ENCODE measurements at regions not wholly inside any gene's neighbourhood (a gene's known extent, or its start where the extent isn't known, plus 50 kb on each side); places are given as distances from the start of the nearest gene placed in this dataset.

- Histone ChIP-seq H3K4me1 (no peaks in the 10 kb centered on the region), H3K36me3 (no peaks in the 10 kb centered on the region), H3K27me3 (no peaks in the 10 kb centered on the region), H3K9me3 (no peaks in the 10 kb centered on the region), H3K4me3 (ENCODE audit: low read depth, low read length) (no peak overlapping the region)
- DNase-seq: no peak
- TF ChIP-seq CTCF (IDR thresholded peaks at IDR 0.05; ENCODE audit: low read depth, low read length): no peak
These were observed 332.1 kb downstream of the UTRN start for GRCh38 chr6:144617191-144617590.

GRCh38 chr6:144617708-144618107 lies 332.6 kb downstream of the UTRN start:
- DNase-seq: no peak
- Histone ChIP-seq H3K36me3 (no peaks in the 10 kb centered on the region), H3K27me3 (no peaks in the 10 kb centered on the region), H3K9me3 (no peaks in the 10 kb centered on the region), H3K4me1 (no peaks in the 10 kb centered on the region), H3K4me3 (ENCODE audit: low read depth, low read length) (no peak overlapping the region)
- TF ChIP-seq CTCF (IDR thresholded peaks at IDR 0.05; ENCODE audit: low read depth, low read length): no peak

- DNase-seq: no peak
- no peak for TF ChIP-seq CTCF (IDR thresholded peaks at IDR 0.05; ENCODE audit: low read depth, low read length)
- no peak overlapping the region for H3K4me3 ChIP-seq (ENCODE audit: low read depth, low read length)
- H3K4me1 ChIP-seq: no peaks in the 10 kb centered on the region
- no peaks in the 10 kb centered on the region for H3K36me3 ChIP-seq
- no peaks in the 10 kb centered on the region for H3K9me3 ChIP-seq
- no peaks in the 10 kb centered on the region for H3K27me3 ChIP-seq
These were observed 334.8 kb downstream of the UTRN start for GRCh38 chr6:144619966-144620365.

- no peaks in the 10 kb centered on the region for H3K4me1 ChIP-seq
- no peaks in the 10 kb centered on the region for H3K36me3 ChIP-seq
- no peak for DNase-seq
- H3K9me3 ChIP-seq: no peaks in the 10 kb centered on the region
- TF ChIP-seq CTCF (IDR thresholded peaks at IDR 0.05; ENCODE audit: low read depth, low read length): no peak
- H3K4me3 ChIP-seq (ENCODE audit: low read depth, low read length): no peak overlapping the region
- no peaks in the 10 kb centered on the region for H3K27me3 ChIP-seq
These were observed 336.2 kb downstream of the UTRN start for GRCh38 chr6:144621332-144621731.

GRCh38 chr6:144624246-144624645 lies 339.1 kb downstream of the UTRN start:
- Histone ChIP-seq H3K4me1 (no peaks in the 10 kb centered on the region), H3K9me3 (no peaks in the 10 kb centered on the region), H3K4me3 (ENCODE audit: low read depth, low read length) (no peak overlapping the region), H3K36me3 (no peaks in the 10 kb centered on the region), H3K27me3 (no peaks in the 10 kb centered on the region)
- no peak for TF ChIP-seq CTCF (IDR thresholded peaks at IDR 0.05; ENCODE audit: low read depth, low read length)
- no peak for DNase-seq

GRCh38 chr6:144624716-144625115 lies 339.6 kb downstream of the UTRN start:
- Histone ChIP-seq H3K4me1 (peaks cover 4% of the 10 kb centered on the region; the same call in 1 of the 2 replicates), H3K36me3 (no peaks in the 10 kb centered on the region), H3K9me3 (no peaks in the 10 kb centered on the region), H3K27me3 (no peaks in the 10 kb centered on the region), H3K4me3 (ENCODE audit: low read depth, low read length) (no peak overlapping the region)
- no peak for DNase-seq
- no peak for TF ChIP-seq CTCF (IDR thresholded peaks at IDR 0.05; ENCODE audit: low read depth, low read length)
